ENCODE measurements at regions not wholly inside any gene's neighbourhood (a gene's known extent, or its start where the extent isn't known, plus 50 kb on each side); places are given as distances from the start of the nearest gene placed in this dataset.

DNA sequence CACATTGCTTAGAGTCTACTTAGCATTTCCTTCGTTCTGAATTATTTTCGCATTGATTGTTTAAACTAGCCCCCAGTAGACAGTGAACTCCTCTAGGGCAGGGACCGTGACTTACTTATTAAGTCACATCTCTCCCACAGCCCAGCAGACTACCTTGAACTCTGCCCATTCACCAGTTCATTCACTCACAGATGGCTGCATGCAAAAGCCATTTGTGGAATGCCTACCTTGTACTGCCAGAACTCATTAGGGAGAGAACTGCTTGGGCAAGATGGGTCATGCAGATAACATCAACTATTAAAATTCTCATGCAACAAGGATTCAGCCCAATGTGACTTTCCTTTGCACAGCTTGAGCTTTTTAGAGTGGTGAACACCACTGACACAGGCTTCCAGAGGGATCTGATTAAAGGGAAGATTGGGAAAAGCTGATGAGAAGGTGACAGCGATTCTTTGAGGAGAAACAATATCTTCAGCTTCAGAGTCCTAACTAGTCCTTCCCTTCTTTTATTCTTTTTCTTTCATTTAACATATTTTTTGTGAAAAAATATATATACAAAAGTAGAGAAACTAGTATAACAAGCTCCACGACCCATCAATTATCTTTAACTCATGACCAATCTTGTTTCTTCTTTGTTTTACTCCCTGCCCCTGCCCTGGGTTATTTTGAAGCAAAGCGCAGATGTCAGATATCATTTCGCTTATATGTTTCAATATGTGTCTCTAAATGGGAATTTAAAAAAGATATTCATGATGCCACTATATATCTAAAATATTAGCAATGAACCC, 273.9 kb downstream of the CDC5L start:
- no peak for DNase-seq (ENCODE audit: low spot score)

GRCh38 chr6:44662461-44663121, 275.1 kb downstream of the CDC5L start:
- DNase-seq (ENCODE audit: low spot score), result no peak

GRCh38 chr6:44663860-44664634, 276.5 kb downstream of the CDC5L start:
- no peak for DNase-seq (ENCODE audit: low spot score)

DNA sequence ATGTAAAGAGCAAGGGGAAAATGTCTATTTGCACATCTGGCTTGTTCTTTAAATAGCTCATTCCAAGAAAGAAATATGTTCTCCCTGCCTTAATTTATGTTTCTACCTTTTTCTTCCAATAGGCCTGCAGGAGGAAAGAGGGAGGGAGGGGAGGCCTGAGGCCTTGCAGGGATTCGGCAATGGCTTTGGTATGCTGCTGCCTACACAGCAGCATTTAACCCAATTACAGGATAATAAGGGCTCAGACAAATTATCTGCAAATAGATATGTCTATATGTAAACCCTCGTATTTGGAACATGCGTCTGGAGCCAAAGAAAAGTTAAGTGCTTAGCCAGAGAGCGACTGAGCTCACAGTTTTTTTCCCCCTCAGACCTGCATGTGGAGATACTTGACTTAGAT, 277.2 kb downstream of the CDC5L start:
- DNase-seq (ENCODE audit: low spot score), result no peak

DNA sequence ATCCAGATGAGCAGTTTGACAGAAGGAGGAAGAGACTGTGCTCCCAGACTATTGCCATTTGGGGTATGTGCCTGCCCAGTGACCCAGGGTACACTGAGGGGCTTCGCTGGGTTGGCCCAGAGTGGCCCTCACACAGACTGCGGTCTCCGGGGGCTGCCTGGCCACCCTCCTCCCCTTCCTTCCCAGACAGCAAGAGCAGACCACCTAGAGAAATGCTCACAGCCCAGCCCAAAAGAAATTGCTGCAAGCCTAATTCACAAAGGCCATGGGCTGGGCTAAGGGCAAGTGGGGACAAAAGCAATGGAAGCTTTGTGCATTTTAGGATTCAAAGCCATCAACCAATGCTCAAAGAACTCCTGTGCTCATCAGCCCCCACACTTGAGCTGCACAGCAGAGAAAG, 277.6 kb downstream of the CDC5L start:
- no peak for DNase-seq (ENCODE audit: low spot score)

GRCh38 chr6:44665683-44666082, 278.2 kb downstream of the CDC5L start:
- no peak for DNase-seq (ENCODE audit: low spot score)

DNA sequence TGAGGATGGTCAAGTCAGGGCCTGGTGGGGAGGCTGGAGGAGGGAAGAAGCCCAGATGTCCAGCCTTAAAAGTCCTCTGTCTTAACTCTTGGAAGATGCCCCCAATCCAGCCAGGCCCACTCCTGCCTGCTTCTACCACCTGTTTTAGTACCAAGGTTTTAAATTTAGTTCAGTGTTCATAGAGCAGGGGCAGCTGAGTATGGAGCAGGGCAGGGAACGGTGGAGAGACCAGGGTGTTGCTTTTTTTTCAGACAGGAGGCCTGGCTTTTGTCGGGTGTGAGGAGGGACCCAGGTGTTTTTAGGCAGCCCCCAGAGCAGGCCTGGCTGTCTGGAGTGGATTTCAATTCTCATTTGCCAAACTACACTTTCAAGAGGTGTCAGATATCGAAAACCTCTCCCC, 278.8 kb downstream of the CDC5L start:
- no peak for DNase-seq (ENCODE audit: low spot score)

GRCh38 chr6:44667226-44667625, 279.7 kb downstream of the CDC5L start:
- no peak for DNase-seq (ENCODE audit: low spot score)

GRCh38 chr6:44667668-44668390, 280.3 kb downstream of the CDC5L start:
- DNase-seq (ENCODE audit: low spot score), result no peak

DNA sequence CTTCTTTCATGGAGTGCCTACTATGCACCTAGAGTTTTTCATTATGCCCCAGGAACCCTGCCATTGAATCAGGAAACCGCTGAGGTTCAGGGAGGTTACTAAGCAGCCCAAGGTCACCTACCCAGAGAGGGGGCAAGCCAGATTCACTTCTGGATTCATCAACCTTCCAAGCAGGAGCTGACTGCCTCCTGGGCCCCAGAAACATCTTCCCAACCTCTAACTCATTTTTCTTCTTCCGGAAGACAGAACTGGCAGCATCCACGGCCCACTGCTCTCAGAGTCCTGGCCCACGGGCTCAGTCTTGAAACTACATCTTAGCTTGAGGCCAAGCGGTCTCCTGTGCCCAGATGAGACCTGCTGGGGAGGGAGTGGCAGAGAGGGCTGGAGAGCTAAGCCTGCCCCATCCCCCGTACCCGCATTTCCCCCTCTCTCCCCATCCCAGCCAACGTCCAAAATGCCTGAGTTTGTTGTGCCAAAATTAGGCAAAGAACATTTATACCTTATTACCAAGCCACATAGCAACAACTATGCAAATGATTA, 281.0 kb downstream of the CDC5L start:
- no peak for DNase-seq (ENCODE audit: low spot score)

DNA sequence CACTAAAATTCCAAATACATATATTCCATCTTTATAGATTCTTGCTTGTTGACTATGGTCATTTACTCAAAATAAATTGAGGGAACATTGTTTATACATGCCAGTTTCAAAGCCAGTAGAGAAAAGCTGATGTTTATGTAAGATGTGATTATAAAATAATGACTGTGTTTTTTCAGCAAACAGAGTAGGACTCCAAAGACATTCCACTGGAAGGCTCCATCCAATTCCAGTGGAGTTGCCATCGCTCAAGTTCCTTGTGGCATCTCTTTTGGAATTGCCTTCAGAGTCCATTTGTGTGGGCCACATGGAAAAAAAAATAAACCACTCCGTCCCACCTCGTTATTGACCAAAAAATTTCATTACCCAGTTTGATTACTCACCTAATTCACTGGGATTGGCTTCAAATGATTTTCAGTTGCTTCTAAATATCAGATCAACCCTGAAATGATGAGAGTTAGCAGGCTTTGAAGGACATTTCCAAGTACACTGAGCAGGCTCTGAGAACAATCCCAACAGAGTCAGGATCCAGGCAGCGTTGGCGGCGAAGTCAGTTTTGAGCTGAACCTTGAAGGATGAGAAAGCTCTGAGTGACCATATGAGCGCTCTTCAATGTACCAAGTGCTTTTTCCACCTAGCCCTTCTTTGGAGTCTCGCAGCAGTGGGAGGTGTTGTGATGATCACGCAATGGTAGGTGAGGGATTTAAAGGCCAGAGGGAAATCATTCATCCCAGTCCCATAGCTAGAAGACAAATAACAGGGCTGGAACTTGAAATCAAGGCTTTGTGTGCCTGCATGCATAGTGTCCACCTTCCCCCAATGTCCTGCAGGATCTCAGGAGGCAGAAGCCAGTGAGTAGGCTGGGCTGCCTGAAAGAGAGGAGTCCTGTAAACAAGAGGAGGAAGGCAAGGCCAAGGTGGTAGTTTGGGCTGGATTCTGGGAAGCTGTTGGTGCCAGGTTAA, 281.7 kb downstream of the CDC5L start:
- no peak for DNase-seq (ENCODE audit: low spot score)

- DNase-seq (ENCODE audit: low spot score), result no peak
Observed at GRCh38 chr6:44670146-44670545, 282.6 kb downstream of the CDC5L start.

DNA sequence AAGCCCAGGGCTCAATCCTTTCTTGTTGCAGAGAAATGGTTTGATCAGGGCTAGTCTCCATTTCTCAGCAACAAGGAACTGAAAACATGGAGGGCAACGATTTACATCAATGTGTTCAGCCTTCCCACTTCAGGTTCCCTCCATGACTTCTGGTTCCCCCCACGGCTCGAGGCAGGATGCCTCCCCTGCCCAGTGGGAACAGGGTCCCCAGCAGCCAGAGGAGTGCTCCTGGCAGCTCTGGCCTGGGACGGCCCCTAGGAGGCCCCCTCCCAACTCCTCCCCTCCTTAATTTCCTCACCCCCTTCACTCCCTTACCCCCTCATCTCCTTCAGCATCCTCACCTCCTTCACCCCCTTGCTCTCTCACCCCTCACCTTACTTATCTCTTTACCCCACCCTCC, 283.8 kb downstream of the CDC5L start:
- DNase-seq (ENCODE audit: low spot score), result no peak

DNA sequence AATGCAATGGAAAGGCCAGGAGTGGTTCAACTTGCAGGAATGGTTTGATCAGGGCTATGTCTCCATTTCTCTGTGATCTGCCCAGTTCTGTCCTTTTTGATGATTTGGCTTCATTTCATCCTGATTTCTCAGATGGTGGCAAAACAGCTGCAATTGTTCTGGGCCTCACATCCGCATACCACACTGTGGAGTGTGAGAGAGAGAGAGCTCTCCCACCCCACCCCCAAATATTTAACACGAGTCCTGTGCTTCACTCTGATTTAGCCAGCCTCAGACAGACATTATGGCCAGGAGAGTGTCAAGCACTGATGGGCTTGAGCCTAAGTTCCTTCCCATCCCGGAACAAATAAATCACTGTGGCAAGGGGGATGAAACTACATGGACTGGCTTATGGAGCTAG, 284.6 kb downstream of the CDC5L start:
- no peak for DNase-seq (ENCODE audit: low spot score)

DNA sequence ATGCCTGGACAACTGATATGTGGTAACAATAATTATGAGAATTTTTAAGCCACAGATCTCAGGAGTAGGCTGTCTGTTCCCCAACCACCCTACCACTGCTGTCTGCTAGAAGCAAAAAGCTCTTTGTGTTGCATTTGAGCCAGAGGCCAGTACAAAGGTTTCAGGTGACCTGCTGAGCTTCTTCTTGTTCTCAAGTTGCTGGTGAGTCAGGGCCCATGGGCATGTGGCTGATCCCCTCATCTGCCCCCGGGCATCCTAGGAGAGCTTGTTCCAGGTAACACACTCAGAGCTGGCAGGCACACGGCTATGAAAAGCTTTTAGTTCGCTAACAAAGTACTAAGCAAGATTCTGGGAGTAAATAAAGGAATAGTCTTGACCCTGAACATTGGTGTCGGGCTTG, 285.3 kb downstream of the CDC5L start:
- DNase-seq (ENCODE audit: low spot score), result no peak

GRCh38 chr6:44674226-44675155, 287.0 kb downstream of the CDC5L start:
- DNase-seq (ENCODE audit: low spot score), result no peak

- no peak for DNase-seq (ENCODE audit: low spot score)
Observed at GRCh38 chr6:44675449-44675848, 287.9 kb downstream of the CDC5L start.

DNA sequence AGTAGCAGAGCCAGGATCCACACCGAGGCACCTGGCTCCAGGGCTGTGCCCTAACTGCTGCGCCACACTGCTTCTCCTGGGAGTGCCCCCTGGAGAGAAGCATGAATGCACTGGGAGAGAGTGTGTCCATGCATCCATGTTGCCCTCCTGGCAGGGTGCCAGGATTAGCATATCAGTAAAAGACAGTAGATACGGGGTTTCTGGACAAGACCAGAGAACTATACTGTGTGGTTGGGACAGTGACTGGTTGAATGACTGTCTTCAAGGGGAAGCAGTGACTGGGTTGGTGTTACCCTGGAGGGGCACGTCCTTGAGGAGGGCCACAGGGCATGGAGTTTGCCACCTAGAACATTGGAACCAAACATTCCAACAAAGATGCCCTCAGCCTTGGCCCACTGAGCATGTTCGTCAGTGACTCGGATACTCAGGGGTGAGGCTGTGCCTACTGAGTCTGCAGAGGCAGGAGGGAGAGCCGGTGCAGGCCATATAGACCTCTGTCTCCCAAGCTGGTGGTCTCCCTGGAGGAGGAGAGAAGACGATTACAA, 288.8 kb downstream of the CDC5L start:
- DNase-seq (ENCODE audit: low spot score), result no peak

DNA sequence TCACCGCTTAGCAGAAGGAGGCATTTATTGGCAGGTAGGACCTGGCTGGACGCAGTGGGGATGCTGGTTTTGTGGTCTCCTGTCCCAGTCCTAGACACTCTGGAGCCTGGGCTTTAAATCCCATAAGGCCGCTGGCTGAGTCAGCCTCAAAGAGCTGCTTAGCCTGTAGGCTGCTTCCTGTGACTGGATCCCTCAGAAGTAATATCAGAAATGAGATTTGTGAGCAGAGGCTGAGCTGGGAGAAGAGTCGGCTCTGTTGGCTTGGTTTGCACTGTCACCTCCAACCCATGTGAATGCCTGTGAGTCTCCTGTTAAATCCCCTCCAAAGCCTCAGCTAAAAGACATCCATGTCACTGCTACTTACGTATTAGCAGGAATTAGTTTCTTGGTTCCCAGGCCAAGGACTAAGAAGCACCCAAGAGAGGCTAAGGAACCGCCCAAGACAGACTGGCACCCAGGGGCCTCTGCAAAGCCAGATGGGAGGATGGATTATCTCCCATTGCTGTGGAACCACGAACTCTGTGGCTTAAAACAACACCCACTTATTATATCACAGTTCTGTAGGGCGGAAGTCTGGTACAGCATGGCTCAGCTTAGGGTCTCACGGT, 289.4 kb downstream of the CDC5L start:
- DNase-seq (ENCODE audit: low spot score), result no peak
